HCT116 (cell line): ENCODE measurements at regions not wholly inside any gene's neighbourhood (a gene's known extent, or its start where the extent isn't known, plus 50 kb on each side); places are given as distances from the start of the nearest gene placed in this dataset.

ENCODE experiments used
- ATAC-seq: fragments of 200-7000 bp; cut with Tn5 transposase; 2 replicates; pipeline ENCODE4 v1.9.1; 2020; ENCODE audit warnings: mild to moderate bottlenecking, moderate library complexity
- BruUV-seq: library from RNA; stranded (reverse); fragments of 400-500 nt; replicated peaks from 2 replicates; lab custom pipeline; 2021; lab: Mats Ljungman, UMichigan
- CTCF ChIA-PET: fragments of 300-600 bp; sonication (Branson Sonifier 250); formaldehyde crosslinking; loops from one replicate; lab custom pipeline; 2021; ENCODE audit warnings: antibody characterized with exemption; lab: Charles Lee
- POLR2A ChIA-PET: fragments of 300-600, 350-600 bp; sonication (Branson Sonifier 250); formaldehyde crosslinking; loops from one replicate; lab custom pipeline; 2021; ENCODE audit warnings: antibody characterized with exemption; lab: Charles Lee
- RAD21 ChIA-PET, 2 experiments: fragments of 300-600 bp; sonication (Branson Sonifier 250); formaldehyde crosslinking; loops; one replicate each; lab custom pipeline; 2023; ENCODE audit warnings: low total read pairs in 2 of 2; ENCODE audit not compliant: uncharacterized antibody in 2 of 2, unreplicated experiment in 2 of 2, low non-redundant PET in 1 of 2; lab: Charles Lee
- DNase-seq: peaks from one replicate; pipeline ENCODE4 v3.0.0-alpha.2; 2010; ENCODE audit warnings: low read depth, low spot score
- H2AFZ ChIP-seq: fragments of 200-600 bp; shearing (Covaris generic), sonication (generic); 2 replicates; pipeline ENCODE4 v1.6.1; 2017; ENCODE audit warnings: low read depth, mixed run types, mixed read lengths, antibody characterized with exemption, low read length; ENCODE audit not compliant: poor library complexity, severe bottlenecking
- H3K27ac ChIP-seq: 2 replicates; pipeline ENCODE4 v1.5.1; 2012; ENCODE audit warnings: low read depth, low read length
- H3K27me3 ChIP-seq: fragments of 200-600 bp; sonication (generic); 2 replicates; pipeline ENCODE4 v1.6.1; 2016; ENCODE audit warnings: mixed run types, low read length, mixed read lengths; ENCODE audit not compliant: insufficient read depth
- H3K36me3 ChIP-seq, 2 experiments: fragments of 200-500 bp in 1 of 2; fragments of 200-600 bp in 1 of 2; sonication (Bioruptor generic) in 1 of 2; sonication (generic) in 1 of 2; 2 replicates each; pipeline versions ENCODE4 v1.5.1 to v1.6.1; 2014 to 2016; ENCODE audit warnings: low read length in 2 of 2, inconsistent platforms in 1 of 2, mixed read lengths in 1 of 2, mixed run types in 1 of 2; ENCODE audit not compliant: insufficient read depth in 2 of 2, control insufficient read depth in 1 of 2
- H3K4me1 ChIP-seq, 2 experiments: fragments of 200-600 bp in 1 of 2; sonication (generic) in 1 of 2; 2 replicates each; pipeline versions ENCODE4 v1.5.1 to v1.6.1; 2012 to 2017; ENCODE audit warnings: low read length in 2 of 2, inconsistent platforms in 1 of 2, mild to moderate bottlenecking in 1 of 2, mixed read lengths in 1 of 2, mixed run types in 1 of 2, moderate library complexity in 1 of 2; ENCODE audit not compliant: insufficient read depth in 2 of 2, control insufficient read depth in 1 of 2
- H3K4me2 ChIP-seq: fragments of 200-600 bp; sonication (generic); 2 replicates; pipeline ENCODE4 v1.6.1; 2017; ENCODE audit warnings: mixed run types, low read length, mixed read lengths
- H3K4me3 ChIP-seq, 2 experiments: fragments of 200-600 bp in 1 of 2; sonication (generic) in 1 of 2; replicated peaks in 1 of 2; 2 replicates each; pipeline ENCODE4 v1.5.1; 2011 to 2016; ENCODE audit warnings: low read length in 2 of 2, control low read depth in 1 of 2, low read depth in 1 of 2, mild to moderate bottlenecking in 1 of 2, mixed read lengths in 1 of 2, mixed run types in 1 of 2
- H3K79me2 ChIP-seq: fragments of 200-600 bp; sonication (generic); 2 replicates; pipeline ENCODE4 v1.6.1; 2017; ENCODE audit warnings: mild to moderate bottlenecking, mixed run types, low read length, moderate library complexity, mixed read lengths; ENCODE audit not compliant: insufficient read depth
- H3K9ac ChIP-seq: fragments of 200-600 bp; sonication (generic); 2 replicates; pipeline ENCODE4 v1.6.1; 2016; ENCODE audit warnings: low read length, mixed read lengths
- H3K9me2 ChIP-seq: fragments of 200-600 bp; sonication (generic), shearing (Covaris generic); 2 replicates; pipeline ENCODE4 v1.6.1; 2017; ENCODE audit warnings: mixed run types, mild to moderate bottlenecking, moderate library complexity; ENCODE audit not compliant: insufficient read depth
- H3K9me3 ChIP-seq, 2 experiments: fragments of 200-500 bp in 1 of 2; fragments of 200-600 bp in 1 of 2; sonication (Bioruptor generic) in 1 of 2; sonication (generic) in 1 of 2; 2 replicates each; pipeline ENCODE4 v1.6.1; 2014 to 2017; ENCODE audit warnings: low read length in 2 of 2, mixed read lengths in 2 of 2, inconsistent platforms in 1 of 2, low read depth in 1 of 2, mild to moderate bottlenecking in 1 of 2, mixed run types in 1 of 2, moderate library complexity in 1 of 2; ENCODE audit not compliant: control insufficient read depth in 1 of 2, insufficient read depth in 1 of 2
- H4K20me1 ChIP-seq: fragments of 200-600 bp; sonication (generic), shearing (Covaris generic); 2 replicates; pipeline ENCODE4 v1.6.1; 2017; ENCODE audit warnings: mixed run types, mild to moderate bottlenecking, moderate library complexity; ENCODE audit not compliant: insufficient read depth
- CEBPB ChIP-seq: IDR thresholded peaks from 2 replicates; pipeline ENCODE4 v1.6.1; 2012; ENCODE audit warnings: low read depth
- EGR1 ChIP-seq: IDR thresholded peaks from 2 replicates; pipeline ENCODE4 v1.6.1; 2012; ENCODE audit warnings: low read depth
- EZH2 ChIP-seq: fragments of 200-600 bp; sonication (generic); IDR thresholded peaks from 2 replicates; pipeline ENCODE4 v1.6.1; 2017; ENCODE audit warnings: antibody characterized with exemption, mixed run types
- FOSL1 ChIP-seq: IDR thresholded peaks from 2 replicates; pipeline ENCODE4 v1.6.1; 2012; ENCODE audit warnings: low read depth
- POLR2AphosphoS5 ChIP-seq: IDR thresholded peaks from 2 replicates; pipeline ENCODE4 v1.6.1; 2011; ENCODE audit warnings: mild to moderate bottlenecking, low read depth, low read length, moderate library complexity
- SP1 ChIP-seq: IDR thresholded peaks from 2 replicates; pipeline ENCODE4 v1.6.1; 2012; ENCODE audit warnings: low read depth
- ZNF274 ChIP-seq: fragments of 200-500 bp; sonication (Bioruptor generic); IDR thresholded peaks from 2 replicates; pipeline ENCODE4 v1.6.1; 2014; ENCODE audit warnings: mild to moderate bottlenecking, low read depth, low read length, inconsistent platforms
- intact Hi-C: fragments of 100-400 bp; cut with micrococcal nuclease; formaldehyde crosslinking; loops from 2 replicates; pipeline ENCODE4 v1.10.0; 2022
- TF ChIP-seq, protein P1 (sequence below): IDR thresholded peaks from 2 replicates; pipeline ENCODE4 v1.6.1; 2012; ENCODE audit warnings: low read depth
- TF ChIP-seq, protein P2 (sequence below): IDR thresholded peaks from 2 replicates; pipeline ENCODE4 v1.6.1; 2012

- TF ChIP-seq, protein P1, sequence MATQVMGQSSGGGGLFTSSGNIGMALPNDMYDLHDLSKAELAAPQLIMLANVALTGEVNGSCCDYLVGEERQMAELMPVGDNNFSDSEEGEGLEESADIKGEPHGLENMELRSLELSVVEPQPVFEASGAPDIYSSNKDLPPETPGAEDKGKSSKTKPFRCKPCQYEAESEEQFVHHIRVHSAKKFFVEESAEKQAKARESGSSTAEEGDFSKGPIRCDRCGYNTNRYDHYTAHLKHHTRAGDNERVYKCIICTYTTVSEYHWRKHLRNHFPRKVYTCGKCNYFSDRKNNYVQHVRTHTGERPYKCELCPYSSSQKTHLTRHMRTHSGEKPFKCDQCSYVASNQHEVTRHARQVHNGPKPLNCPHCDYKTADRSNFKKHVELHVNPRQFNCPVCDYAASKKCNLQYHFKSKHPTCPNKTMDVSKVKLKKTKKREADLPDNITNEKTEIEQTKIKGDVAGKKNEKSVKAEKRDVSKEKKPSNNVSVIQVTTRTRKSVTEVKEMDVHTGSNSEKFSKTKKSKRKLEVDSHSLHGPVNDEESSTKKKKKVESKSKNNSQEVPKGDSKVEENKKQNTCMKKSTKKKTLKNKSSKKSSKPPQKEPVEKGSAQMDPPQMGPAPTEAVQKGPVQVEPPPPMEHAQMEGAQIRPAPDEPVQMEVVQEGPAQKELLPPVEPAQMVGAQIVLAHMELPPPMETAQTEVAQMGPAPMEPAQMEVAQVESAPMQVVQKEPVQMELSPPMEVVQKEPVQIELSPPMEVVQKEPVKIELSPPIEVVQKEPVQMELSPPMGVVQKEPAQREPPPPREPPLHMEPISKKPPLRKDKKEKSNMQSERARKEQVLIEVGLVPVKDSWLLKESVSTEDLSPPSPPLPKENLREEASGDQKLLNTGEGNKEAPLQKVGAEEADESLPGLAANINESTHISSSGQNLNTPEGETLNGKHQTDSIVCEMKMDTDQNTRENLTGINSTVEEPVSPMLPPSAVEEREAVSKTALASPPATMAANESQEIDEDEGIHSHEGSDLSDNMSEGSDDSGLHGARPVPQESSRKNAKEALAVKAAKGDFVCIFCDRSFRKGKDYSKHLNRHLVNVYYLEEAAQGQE: no peak
- TF ChIP-seq ZNF274 (no peak), FOSL1 (no peak), EGR1 (no peak)
Observed at GRCh38 chr2:239609162-239609561, 208.3 kb upstream of the HDAC4 start (continued).

DNA sequence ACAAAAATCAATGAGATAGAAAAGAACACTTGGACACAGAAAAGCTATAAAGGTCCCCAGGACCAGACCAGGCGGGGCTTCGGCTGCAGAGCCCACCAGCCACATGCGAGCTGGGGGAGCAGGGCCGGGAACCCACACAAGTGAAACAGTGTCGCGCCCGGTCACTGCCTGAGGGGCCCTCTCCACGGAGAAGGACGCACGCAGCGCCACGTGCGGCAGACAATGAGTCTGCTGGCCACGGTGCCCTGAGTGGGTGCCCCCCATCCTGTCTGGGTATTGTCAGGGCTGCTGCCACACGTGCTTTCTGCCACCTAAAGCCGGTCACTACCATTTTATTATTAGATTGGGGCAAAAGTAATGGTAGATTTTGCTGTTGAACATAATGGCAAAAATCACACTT is 207.9 kb upstream of the HDAC4 start:
- TF ChIP-seq SP1 (no peak), ZNF274 (no peak), POLR2AphosphoS5 (no peak), CEBPB (no peak), EGR1 (no peak), EZH2 (no peak)
- TF ChIP-seq, protein P2, sequence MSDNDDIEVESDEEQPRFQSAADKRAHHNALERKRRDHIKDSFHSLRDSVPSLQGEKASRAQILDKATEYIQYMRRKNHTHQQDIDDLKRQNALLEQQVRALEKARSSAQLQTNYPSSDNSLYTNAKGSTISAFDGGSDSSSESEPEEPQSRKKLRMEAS: no peak
- intact Hi-C loops: no loop called here
- H3K9me3 ChIP-seq: no peaks in the 10 kb centered on the region; a peak in 1 of 4 replicates
- H3K36me3 ChIP-seq: no peaks in the 10 kb centered on the region
- no peak for ATAC-seq
- no peaks in the 10 kb centered on the region for H3K79me2 ChIP-seq
- no peak overlapping the region for H3K4me2 ChIP-seq
- DNase-seq: no peak
- ChIA-PET POLR2A (no interaction called here), RAD21 (no interaction called here), CTCF (no interaction called here)
- no peak overlapping the region for H3K4me3 ChIP-seq
- no peak overlapping the region for H3K27ac ChIP-seq
- no peak overlapping the region for H3K9ac ChIP-seq
- H3K9me2 ChIP-seq: no peaks in the 10 kb centered on the region
- peaks cover 3% of the 10 kb centered on the region; the same call in 1 of the 2 replicates for H3K27me3 ChIP-seq
- no peak overlapping the region for H2AFZ ChIP-seq
- no TSS peak for BruUV-seq
- no peaks in the 10 kb centered on the region for H3K4me1 ChIP-seq
- no peaks in the 10 kb centered on the region for H4K20me1 ChIP-seq
